HepG2 (cell line): ENCODE measurements at regions not wholly inside any gene's neighbourhood (a gene's known extent, or its start where the extent isn't known, plus 50 kb on each side); places are given as distances from the start of the nearest gene placed in this dataset.
A peak's percentile ranks its signal among the peaks of the same experiment; 100 is the strongest.

Experiments
- ARNT ChIP-seq: fragments of 450-650 bp; IDR thresholded peaks from 2 replicates; pipeline ENCODE4 v1.6.1; 2017
- ATF7 ChIP-seq, 2 experiments: fragments of 450-650 bp in 1 of 2; sonication (generic) in 1 of 2; formaldehyde crosslinking in 1 of 2; IDR thresholded peaks; 2 replicates each; pipeline versions ENCODE4 v1.4.0 to v1.6.1; 2016 to 2020; ENCODE audit warnings: antibody characterized with exemption in 1 of 2, mild to moderate bottlenecking in 1 of 2, missing genetic modification reagents in 1 of 2
- HOXA9 ChIP-seq: sonication (generic); formaldehyde crosslinking; IDR thresholded peaks from 2 replicates; pipeline ENCODE4 v1.8.1; 2022; ENCODE audit warnings: missing genetic modification reagents, mild to moderate bottlenecking, moderate library complexity, borderline replicate concordance
- KLF15 ChIP-seq: sonication (generic); formaldehyde crosslinking; IDR thresholded peaks from 2 replicates; pipeline ENCODE4 v1.8.1; 2023; ENCODE audit warnings: borderline replicate concordance, mild to moderate bottlenecking, inconsistent platforms, missing genetic modification reagents, mixed read lengths
- NCOA1 ChIP-seq: sonication (generic); formaldehyde crosslinking; IDR thresholded peaks from 2 replicates; pipeline ENCODE4 v1.9.0; 2021; ENCODE audit warnings: missing genetic modification reagents
- RAD21 ChIP-seq: fragments of 450-650 bp; formaldehyde crosslinking; IDR thresholded peaks from 2 replicates; pipeline ENCODE4 v1.5.0; 2020; ENCODE audit warnings: mild to moderate bottlenecking
- SRF ChIP-seq: IDR thresholded peaks from 2 replicates; pipeline ENCODE4 v1.6.1; 2011; ENCODE audit warnings: mild to moderate bottlenecking, low read depth, low read length, moderate library complexity
- SRSF1 ChIP-seq: fragments of 200-400 bp; formaldehyde crosslinking; optimal IDR thresholded peaks from 2 replicates; pipeline ENCODE3; 2017; ENCODE audit warnings: mild to moderate bottlenecking, low read depth, low read length, moderate library complexity
- SRY ChIP-seq: sonication (generic); formaldehyde crosslinking; IDR thresholded peaks from 2 replicates; pipeline ENCODE4 v1.8.0; 2022; ENCODE audit warnings: mild to moderate bottlenecking, missing genetic modification reagents
- TARDBP ChIP-seq: sonication (generic); formaldehyde crosslinking; IDR thresholded peaks from 2 replicates; pipeline ENCODE4 v1.8.0; 2022; ENCODE audit warnings: mild to moderate bottlenecking, missing genetic modification reagents
- TBX3 ChIP-seq: fragments of 450-650 bp; IDR thresholded peaks from 2 replicates; pipeline ENCODE4 v1.6.1; 2017; ENCODE audit warnings: antibody characterized with exemption, mild to moderate bottlenecking, inconsistent platforms, borderline replicate concordance
- TOPORS ChIP-seq: sonication (generic); formaldehyde crosslinking; IDR thresholded peaks from 2 replicates; pipeline ENCODE4 v1.8.0; 2023; ENCODE audit warnings: mild to moderate bottlenecking, missing genetic modification reagents
- ZFP36L1 ChIP-seq: sonication (generic); formaldehyde crosslinking; IDR thresholded peaks from 2 replicates; pipeline ENCODE4 v1.8.0; 2022; ENCODE audit warnings: mild to moderate bottlenecking, missing genetic modification reagents, moderate library complexity
- ZFP37 ChIP-seq: sonication (generic); formaldehyde crosslinking; IDR thresholded peaks from 2 replicates; pipeline ENCODE4 v1.4.0; 2020; ENCODE audit warnings: missing genetic modification reagents, borderline replicate concordance
- ZNF343 ChIP-seq: sonication (generic); formaldehyde crosslinking; IDR thresholded peaks from 2 replicates; pipeline ENCODE4 v1.4.0; 2020; ENCODE audit warnings: mild to moderate bottlenecking, missing genetic modification reagents
- ZNF557 ChIP-seq: sonication (generic); formaldehyde crosslinking; IDR thresholded peaks from 2 replicates; pipeline ENCODE4 v1.4.0; 2020; ENCODE audit warnings: missing genetic modification reagents
- ZNF747 ChIP-seq: sonication (generic); formaldehyde crosslinking; IDR thresholded peaks from 2 replicates; pipeline ENCODE4 v1.8.1; 2023; ENCODE audit warnings: missing genetic modification reagents, mild to moderate bottlenecking, borderline replicate concordance
- ZSCAN31 ChIP-seq: sonication (generic); formaldehyde crosslinking; IDR thresholded peaks from 2 replicates; pipeline ENCODE4 v1.5.0; 2020; ENCODE audit warnings: low read depth, mild to moderate bottlenecking, missing genetic modification reagents
- TF ChIP-seq, protein P1 (sequence below): fragments of 450-650 bp; IDR thresholded peaks from 2 replicates; pipeline ENCODE4 v1.6.1; 2017
- TF ChIP-seq, protein P2 (sequence below): sonication (generic); formaldehyde crosslinking; IDR thresholded peaks from 2 replicates; pipeline ENCODE4 v1.5.0; 2020; ENCODE audit warnings: mild to moderate bottlenecking, missing genetic modification reagents, moderate library complexity
- TF ChIP-seq, protein P3 (sequence below): IDR thresholded peaks from 2 replicates; pipeline ENCODE4 v1.6.1; 2018; ENCODE audit warnings: missing genetic modification reagents, mild to moderate bottlenecking, missing compliant biosample characterization
- TF ChIP-seq, protein P4 (sequence below): sonication (generic); formaldehyde crosslinking; IDR thresholded peaks from 2 replicates; pipeline ENCODE4 v1.4.0; 2020; ENCODE audit warnings: missing genetic modification reagents
- TF ChIP-seq, protein P5 (sequence below): sonication (generic); formaldehyde crosslinking; IDR thresholded peaks from 2 replicates; pipeline ENCODE4 v1.8.1; 2023; ENCODE audit warnings: mild to moderate bottlenecking, inconsistent platforms, moderate library complexity, missing genetic modification reagents, borderline replicate concordance

DNA sequence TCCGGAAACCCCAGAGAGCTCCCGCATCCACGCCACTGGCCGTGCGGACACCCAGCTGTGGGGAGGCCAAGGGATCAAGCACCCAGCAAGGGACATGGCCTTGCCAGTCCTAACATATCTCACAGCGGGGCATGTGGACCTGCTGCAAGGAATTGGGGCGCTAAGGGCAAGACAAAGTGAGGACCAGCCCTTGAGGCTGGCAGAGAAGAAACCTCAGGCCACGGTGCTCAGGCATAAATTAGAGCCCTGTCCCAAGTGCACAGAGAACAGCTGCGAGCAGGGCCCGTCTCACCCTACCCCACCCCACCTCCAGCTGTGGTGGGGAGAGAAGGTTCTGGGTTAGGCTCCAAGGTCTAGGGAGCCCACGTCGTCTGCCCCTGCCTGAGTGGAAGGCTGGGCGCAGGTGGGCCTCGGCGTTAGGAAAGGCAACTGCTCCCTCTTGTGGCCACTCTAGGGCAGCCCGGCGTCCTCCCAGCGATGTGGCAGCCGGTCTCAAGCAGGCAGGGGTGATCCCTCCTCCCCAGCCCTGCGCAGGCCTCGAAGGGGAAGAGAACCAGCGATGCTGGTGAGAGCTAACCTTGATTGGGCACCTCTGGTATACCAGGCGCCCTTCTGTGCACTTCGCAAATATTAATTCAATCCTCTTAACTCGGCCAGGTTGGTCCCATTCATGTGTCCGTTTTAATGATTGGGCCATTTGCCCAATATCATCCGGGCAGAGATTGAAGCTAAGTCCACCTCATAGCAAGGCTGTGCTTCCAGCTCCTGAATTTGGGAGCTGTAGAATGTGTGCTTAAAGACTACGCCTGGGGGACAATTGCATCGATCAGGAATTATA lies 235.8 kb downstream of the NFATC2 start (continued):
- TF ChIP-seq, protein P1, sequence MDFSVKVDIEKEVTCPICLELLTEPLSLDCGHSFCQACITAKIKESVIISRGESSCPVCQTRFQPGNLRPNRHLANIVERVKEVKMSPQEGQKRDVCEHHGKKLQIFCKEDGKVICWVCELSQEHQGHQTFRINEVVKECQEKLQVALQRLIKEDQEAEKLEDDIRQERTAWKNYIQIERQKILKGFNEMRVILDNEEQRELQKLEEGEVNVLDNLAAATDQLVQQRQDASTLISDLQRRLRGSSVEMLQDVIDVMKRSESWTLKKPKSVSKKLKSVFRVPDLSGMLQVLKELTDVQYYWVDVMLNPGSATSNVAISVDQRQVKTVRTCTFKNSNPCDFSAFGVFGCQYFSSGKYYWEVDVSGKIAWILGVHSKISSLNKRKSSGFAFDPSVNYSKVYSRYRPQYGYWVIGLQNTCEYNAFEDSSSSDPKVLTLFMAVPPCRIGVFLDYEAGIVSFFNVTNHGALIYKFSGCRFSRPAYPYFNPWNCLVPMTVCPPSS: no peak
- TF ChIP-seq, protein P2, sequence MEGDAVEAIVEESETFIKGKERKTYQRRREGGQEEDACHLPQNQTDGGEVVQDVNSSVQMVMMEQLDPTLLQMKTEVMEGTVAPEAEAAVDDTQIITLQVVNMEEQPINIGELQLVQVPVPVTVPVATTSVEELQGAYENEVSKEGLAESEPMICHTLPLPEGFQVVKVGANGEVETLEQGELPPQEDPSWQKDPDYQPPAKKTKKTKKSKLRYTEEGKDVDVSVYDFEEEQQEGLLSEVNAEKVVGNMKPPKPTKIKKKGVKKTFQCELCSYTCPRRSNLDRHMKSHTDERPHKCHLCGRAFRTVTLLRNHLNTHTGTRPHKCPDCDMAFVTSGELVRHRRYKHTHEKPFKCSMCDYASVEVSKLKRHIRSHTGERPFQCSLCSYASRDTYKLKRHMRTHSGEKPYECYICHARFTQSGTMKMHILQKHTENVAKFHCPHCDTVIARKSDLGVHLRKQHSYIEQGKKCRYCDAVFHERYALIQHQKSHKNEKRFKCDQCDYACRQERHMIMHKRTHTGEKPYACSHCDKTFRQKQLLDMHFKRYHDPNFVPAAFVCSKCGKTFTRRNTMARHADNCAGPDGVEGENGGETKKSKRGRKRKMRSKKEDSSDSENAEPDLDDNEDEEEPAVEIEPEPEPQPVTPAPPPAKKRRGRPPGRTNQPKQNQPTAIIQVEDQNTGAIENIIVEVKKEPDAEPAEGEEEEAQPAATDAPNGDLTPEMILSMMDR (CRISPR knock-in tag): peak; percentile 100
- TF ChIP-seq ARNT (no peak), ZSCAN31 (peak; percentile 64; the same call in 1 of the 2 replicates), NCOA1 (no peak), SRF (no peak), SRY (CRISPR knock-in tag) (peak; percentile 16; the same call in 1 of the 2 replicates), KLF15 (CRISPR knock-in tag) (no peak), ZNF557 (CRISPR knock-in tag) (no peak), ATF7 (IDR thresholded peaks at IDR 0.05) (no peak), ATF7 (CRISPR knock-in tag; IDR thresholded peaks at IDR 0.05) (no peak), HOXA9 (no peak), ZNF747 (CRISPR knock-in tag) (0 out of 2 replicates have a peak, but pooled peaks have one; percentile 74), ZNF343 (CRISPR knock-in tag) (no peak), RAD21 (peak; percentile 98), ZFP36L1 (CRISPR knock-in tag) (no peak), TBX3 (no peak), ZFP37 (CRISPR knock-in tag) (no peak), TARDBP (CRISPR knock-in tag) (peak; percentile 66; the same call in 1 of the 2 replicates), SRSF1 (no peak), TOPORS (CRISPR knock-in tag) (no peak)
- TF ChIP-seq, protein P3, sequence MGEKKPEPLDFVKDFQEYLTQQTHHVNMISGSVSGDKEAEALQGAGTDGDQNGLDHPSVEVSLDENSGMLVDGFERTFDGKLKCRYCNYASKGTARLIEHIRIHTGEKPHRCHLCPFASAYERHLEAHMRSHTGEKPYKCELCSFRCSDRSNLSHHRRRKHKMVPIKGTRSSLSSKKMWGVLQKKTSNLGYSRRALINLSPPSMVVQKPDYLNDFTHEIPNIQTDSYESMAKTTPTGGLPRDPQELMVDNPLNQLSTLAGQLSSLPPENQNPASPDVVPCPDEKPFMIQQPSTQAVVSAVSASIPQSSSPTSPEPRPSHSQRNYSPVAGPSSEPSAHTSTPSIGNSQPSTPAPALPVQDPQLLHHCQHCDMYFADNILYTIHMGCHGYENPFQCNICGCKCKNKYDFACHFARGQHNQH (CRISPR knock-in tag): peak; percentile 83; the same call in 1 of the 2 replicates
- TF ChIP-seq, protein P4, sequence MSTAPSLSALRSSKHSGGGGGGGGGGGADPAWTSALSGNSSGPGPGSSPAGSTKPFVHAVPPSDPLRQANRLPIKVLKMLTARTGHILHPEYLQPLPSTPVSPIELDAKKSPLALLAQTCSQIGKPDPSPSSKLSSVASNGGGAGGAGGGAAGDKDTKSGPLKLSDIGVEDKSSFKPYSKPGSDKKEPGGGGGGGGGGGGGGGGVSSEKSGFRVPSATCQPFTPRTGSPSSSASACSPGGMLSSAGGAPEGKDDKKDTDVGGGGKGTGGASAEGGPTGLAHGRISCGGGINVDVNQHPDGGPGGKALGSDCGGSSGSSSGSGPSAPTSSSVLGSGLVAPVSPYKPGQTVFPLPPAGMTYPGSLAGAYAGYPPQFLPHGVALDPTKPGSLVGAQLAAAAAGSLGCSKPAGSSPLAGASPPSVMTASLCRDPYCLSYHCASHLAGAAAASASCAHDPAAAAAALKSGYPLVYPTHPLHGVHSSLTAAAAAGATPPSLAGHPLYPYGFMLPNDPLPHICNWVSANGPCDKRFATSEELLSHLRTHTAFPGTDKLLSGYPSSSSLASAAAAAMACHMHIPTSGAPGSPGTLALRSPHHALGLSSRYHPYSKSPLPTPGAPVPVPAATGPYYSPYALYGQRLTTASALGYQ (CRISPR knock-in tag): no peak
- TF ChIP-seq, protein P5, sequence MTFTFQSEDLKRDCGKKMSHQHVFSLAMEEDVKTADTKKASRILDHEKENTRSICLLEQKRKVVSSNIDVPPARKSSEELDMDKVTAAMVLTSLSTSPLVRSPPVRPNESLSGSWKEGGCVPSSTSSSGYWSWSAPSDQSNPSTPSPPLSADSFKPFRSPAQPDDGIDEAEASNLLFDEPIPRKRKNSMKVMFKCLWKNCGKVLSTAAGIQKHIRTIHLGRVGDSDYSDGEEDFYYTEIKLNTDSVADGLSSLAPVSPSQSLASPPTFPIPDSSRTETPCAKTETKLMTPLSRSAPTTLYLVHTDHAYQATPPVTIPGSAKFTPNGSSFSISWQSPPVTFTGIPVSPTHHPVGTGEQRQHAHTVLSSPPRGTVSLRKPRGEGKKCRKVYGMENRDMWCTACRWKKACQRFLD (CRISPR knock-in tag): no peak
